ENCODE measurements at regions not wholly inside any gene's neighbourhood (a gene's known extent, or its start where the extent isn't known, plus 50 kb on each side); places are given as distances from the start of the nearest gene placed in this dataset.

DNA sequence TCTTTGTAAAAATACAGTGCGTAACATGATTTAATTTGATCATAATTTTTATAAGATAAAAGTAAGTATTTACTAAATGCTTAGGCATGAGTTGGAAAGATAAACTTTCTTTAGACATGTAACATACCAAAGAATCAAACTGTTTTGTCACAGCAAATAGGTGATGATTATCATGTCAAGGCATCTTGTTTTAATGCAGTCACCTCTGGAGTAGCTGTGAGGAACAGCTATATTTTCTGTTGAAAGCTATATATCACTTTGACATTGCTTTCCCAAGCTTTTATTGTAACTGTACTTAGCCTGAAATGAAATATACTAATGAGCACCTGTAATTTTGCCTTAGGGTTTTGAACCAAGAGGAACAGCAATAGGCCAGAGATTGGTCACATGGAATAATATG lies 151.9 kb downstream of the TLR5 start:
- TF ChIP-seq, protein P1, sequence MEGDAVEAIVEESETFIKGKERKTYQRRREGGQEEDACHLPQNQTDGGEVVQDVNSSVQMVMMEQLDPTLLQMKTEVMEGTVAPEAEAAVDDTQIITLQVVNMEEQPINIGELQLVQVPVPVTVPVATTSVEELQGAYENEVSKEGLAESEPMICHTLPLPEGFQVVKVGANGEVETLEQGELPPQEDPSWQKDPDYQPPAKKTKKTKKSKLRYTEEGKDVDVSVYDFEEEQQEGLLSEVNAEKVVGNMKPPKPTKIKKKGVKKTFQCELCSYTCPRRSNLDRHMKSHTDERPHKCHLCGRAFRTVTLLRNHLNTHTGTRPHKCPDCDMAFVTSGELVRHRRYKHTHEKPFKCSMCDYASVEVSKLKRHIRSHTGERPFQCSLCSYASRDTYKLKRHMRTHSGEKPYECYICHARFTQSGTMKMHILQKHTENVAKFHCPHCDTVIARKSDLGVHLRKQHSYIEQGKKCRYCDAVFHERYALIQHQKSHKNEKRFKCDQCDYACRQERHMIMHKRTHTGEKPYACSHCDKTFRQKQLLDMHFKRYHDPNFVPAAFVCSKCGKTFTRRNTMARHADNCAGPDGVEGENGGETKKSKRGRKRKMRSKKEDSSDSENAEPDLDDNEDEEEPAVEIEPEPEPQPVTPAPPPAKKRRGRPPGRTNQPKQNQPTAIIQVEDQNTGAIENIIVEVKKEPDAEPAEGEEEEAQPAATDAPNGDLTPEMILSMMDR (IDR thresholded peaks at IDR 0.05), result no peak
- TF ChIP-seq POLR2A (IDR thresholded peaks at IDR 0.05), result no peak

All from thyroid gland (tissue), 4 donors.